ENCODE measurements at regions not wholly inside any gene's neighbourhood (a gene's known extent, or its start where the extent isn't known, plus 50 kb on each side); places are given as distances from the start of the nearest gene placed in this dataset.
A peak's percentile ranks its signal among the peaks of the same experiment; 100 is the strongest.
"Not testable (repeated sequence)": the region's sequence is repeated elsewhere in the genome, so short reads cannot be mapped to it uniquely, and the experiment has no call there.

GRCh38 chr19:28726533-28727479 is 486.1 kb downstream of the UQCRFS1 start:
- DNase-seq, result no peak

DNA sequence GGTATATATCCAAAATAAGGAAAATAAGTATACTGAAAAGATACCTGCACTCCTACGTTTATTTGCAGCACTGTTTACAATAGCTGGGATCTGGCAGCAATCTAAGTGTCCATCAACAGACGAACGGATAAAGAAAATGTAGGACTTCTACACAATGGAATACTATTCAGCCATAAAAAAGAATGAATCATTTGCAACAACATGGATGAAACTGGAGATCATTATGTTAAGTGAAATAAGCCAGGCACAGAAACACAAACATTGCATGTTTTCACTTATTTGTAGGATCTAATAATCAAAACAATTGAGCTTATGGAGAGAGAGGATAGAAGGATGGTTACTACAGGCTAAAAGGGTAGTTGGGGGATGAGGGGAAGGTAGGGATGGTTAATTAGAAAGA is 494.0 kb downstream of the UQCRFS1 start:
- DNase-seq, result no peak

GRCh38 chr19:28715157-28715556 is 497.8 kb downstream of the UQCRFS1 start:
- DNase-seq, result no peak

GRCh38 chr19:28711411-28711810 is 501.5 kb downstream of the UQCRFS1 start:
- DNase-seq, result no peak

DNA sequence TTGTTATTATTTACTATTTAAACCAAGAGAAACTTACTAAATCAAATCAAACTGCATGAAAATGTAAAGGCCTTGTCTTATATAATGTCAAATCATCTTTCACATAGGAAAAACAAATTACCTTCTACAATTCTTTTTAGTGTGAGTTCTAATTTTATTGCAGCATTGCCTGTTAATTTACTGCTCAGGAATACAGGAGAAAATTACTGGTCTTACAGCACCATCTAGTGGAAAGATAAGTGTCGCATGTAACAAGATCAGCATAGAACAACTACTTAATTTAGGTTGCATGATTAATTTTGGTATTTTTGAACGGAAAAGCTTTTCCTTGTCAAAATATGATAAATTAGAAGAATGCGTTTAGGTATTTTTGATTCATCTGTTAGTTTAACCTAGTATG is 502.7 kb downstream of the UQCRFS1 start:
- DNase-seq, result peak; percentile 63

GRCh38 chr19:28706693-28707092 is 506.3 kb downstream of the UQCRFS1 start:
- no peak for DNase-seq

- no peak for DNase-seq
These were observed 507.9 kb downstream of the UQCRFS1 start for GRCh38 chr19:28705008-28705407.

GRCh38 chr19:28703400-28703956 is 509.5 kb downstream of the UQCRFS1 start:
- no peak for DNase-seq

GRCh38 chr19:28701491-28701890 is 511.5 kb downstream of the UQCRFS1 start:
- DNase-seq, result no peak

- no peak for DNase-seq
These were observed 512.8 kb downstream of the UQCRFS1 start for GRCh38 chr19:28700176-28700575.

- DNase-seq, result no peak
These were observed 515.6 kb downstream of the UQCRFS1 start for GRCh38 chr19:28697308-28697707.

GRCh38 chr19:28694812-28695211 is 518.1 kb downstream of the UQCRFS1 start:
- DNase-seq, result no peak

GRCh38 chr19:28691683-28692082 is 521.3 kb downstream of the UQCRFS1 start:
- DNase-seq, result no peak

DNA sequence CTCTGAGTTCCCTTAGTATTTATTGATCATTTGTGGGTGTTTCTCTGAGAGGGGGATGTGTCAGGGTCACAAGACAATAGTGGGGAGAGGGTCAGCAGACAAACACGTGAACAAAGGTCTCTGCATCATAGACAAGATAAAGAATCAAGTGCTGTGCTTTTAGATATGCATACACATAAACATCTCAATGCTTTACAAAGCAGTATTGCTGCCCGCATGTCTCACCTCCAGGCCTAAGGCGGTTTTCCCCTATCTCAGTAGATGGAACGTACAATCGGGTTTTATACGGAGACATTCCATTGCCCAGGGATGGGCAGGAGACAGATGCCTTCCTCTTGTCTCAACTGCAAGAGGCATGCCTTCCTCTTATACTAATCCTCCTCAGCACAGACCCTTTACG is 523.5 kb downstream of the UQCRFS1 start:
- not testable (repeated sequence) for DNase-seq

- DNase-seq, result no peak
These were observed 525.7 kb downstream of the UQCRFS1 start for GRCh38 chr19:28687296-28687695.

- no peak for DNase-seq
These were observed 526.2 kb downstream of the UQCRFS1 start for GRCh38 chr19:28686756-28687155.

- no peak for DNase-seq
These were observed 527.1 kb downstream of the UQCRFS1 start for GRCh38 chr19:28685802-28686201.

DNA sequence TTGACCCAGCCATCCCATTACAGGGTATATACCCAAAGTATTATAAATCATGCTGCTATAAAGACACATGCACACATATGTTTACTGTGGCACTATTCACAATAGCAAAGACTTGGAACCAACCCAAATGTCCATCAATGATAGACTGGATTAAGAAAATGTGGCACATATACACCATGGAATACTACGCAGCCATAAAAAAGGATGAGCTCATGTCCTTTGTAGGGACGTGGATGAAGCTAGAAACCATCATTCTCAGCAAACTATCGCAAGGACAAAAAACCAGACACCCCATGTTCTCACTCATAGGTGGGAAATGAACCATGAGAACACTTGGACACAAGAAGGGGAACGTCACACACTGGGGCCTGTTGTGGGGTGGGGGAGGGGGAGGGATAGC is 527.9 kb downstream of the UQCRFS1 start:
- not testable (repeated sequence) for DNase-seq

DNA sequence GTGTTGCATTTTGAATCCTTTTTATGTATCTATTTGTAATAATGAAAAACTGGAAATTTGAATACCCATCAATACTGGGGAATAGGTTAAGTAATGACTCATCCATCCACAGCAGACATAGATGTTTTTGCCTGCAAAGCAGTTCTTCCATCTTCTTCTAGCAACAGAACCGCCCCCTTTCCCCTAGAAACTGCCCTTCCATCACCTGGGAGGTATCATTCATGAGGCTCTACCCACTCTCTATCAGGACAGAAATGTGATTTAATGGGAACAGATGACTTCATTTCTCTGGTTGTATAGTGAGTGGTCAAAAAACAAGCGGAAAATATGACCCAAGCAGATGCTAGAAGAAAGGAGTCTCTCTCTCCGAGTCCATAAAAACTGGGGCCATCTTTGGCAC is 532.8 kb downstream of the UQCRFS1 start:
- no peak for DNase-seq

- DNase-seq, result no peak
These were observed 542.1 kb downstream of the UQCRFS1 start for GRCh38 chr19:28670836-28671235.

DNA sequence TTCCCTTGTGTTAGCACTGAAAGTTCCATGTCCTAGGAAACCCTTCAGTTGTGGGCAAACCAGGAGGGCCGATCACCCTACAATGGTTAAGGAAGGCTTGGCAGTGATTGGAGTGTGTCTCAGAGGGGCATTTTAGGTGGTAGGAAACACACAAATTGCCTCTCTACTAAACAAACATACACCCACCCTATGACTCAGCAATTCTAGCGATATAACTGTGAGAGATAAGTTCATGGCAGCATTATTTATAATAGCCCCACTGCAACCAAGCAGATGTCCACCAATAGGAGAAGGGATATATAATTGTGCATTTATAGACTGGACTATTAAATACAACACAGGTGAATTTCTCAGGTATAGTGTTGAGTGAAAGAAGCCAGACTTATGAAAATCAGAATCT is 543.1 kb downstream of the UQCRFS1 start:
- no peak for DNase-seq

DNA sequence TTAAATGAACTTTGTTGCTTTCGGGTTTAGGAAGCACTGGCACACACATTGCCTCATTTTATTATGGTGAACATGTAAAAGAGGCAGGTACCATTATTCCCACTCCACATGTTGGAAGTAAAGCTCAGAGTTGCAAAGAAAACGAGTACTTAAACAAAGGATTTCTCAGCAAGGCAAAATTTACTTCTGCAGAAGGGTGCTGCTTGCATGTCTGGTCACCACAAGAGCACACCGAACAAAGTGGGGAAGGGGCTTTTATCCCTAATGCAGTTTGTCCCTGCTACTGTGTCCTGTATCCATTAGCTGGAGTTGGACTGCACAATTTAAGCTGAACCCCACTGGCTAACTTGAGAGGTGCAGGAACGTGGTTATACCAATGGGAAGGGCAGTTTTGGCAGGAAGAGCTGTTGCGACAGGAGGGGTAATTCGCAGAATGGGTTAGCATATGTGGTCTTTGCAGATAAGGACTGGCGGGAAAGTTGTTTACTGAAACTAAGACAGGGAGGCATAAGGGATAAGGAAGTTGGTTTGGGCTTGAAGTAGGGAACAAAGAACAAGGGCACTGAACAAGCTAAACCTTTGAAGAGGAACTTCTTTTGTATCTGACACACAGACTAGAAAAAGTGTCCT is 545.5 kb downstream of the UQCRFS1 start:
- no peak for DNase-seq

DNA sequence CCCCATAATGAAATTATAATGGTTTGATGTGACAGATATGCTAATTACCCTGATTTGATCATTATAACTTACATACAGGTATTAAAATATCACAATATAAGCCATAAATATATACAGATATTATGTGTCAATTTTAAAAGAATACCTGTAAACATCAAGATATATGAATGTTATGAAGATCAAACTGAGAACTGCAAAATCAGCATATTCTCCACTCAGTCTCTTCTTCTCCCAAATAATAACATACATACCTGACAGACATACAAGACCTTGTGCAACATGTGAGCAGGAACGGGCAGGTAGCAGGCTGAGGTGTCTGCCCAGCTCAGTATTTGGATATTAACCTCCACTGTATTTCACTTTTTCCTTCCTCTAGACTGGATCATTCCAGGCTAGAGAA is 547.2 kb downstream of the UQCRFS1 start:
- no peak for DNase-seq

DNA sequence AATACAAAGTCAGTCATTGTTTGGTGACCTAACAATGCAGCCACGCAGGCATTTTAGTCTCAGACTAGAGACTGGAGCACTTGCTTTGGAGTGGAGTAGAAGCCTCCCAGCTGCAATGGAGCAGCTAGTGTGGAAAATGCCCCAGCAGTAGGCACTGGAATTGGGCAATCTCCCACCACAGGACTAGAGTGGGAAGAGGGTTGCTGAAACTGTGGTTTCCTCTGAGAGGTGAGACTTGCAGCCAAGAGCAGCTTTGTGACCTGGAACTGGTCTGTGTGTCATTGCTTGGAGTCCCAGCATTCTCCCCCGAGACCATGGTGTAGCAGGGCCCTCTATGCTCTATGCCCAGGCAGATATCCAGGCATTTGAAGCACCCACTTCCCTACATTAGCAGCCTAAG is 556.3 kb downstream of the UQCRFS1 start:
- no peak for DNase-seq

Measured in NCI-H1092 treated with DMSO at 0.1 percent for 48 hours (cell line).